ENCODE measurements at regions not wholly inside any gene's neighbourhood (a gene's known extent, or its start where the extent isn't known, plus 50 kb on each side); places are given as distances from the start of the nearest gene placed in this dataset.

DNA sequence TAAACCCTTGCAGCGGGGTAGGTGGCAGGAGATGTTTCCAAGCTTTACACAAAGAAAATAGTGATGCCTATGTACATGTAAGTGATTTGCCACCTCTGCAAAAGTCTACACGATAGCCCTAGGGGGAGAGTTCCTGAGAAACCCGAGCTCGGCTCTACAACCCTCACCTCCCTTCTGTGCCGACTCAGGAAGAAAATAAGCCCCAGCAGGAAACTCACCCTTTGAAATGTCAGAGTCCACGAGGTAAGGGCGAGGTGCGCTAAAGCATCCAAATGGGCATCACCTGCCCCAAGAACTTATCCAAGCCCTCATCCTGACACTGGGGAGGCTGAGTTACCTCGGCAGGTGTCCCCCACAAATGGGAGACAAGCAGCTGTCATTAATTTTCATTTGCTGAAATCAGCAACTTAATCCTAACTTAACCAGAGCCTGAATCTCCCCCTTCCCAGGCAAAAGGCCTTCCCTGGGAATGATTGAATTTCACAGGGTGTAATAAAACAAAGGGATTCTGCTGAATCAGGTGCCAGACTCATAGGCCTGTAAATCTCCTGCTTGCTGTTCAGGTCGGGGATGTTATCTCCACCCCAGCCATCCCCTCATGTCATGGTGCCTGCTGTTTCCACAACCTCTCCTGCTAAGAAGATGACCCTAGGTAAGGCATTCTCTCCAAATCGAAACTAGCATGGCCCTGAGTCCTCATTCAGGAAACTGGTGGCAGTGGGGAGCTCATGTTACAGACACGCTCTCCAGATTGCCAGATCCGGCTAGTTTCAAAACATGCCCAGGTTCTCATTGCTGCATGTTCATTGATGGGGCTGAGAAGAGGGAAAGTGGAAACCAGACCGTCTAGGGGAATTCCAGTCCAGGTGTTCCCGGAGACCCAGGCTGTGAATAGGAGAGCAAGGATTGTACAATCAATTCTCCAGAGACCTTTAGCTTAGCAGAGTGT lies 105.3 kb upstream of the KIRREL3 start:
- no peaks in the 10 kb centered on the region for H3K79me2 ChIP-seq (ENCODE audit: control insufficient read depth, insufficient read depth, low read length)
- no peak for DNase-seq (ENCODE audit: low read depth, low spot score)
- H3K9ac ChIP-seq (replicated peaks; ENCODE audit: extremely low read depth, insufficient read depth, low read length) = no peak overlapping the region
- ChIA-PET CTCF (no interaction called here), POLR2A (no interaction called here)
- no peak for TF ChIP-seq FOS (IDR thresholded peaks at IDR 0.05; ENCODE audit: borderline replicate concordance, insufficient read depth, low read length)
- TF ChIP-seq JUN (IDR thresholded peaks at IDR 0.05; ENCODE audit: borderline replicate concordance, insufficient read depth, insufficient read length, low read depth) = no peak
- no peak for TF ChIP-seq POLR2A (IDR thresholded peaks at IDR 0.05; ENCODE audit: low read depth, low read length)
- TF ChIP-seq POLR2AphosphoS5 (IDR thresholded peaks at IDR 0.05; ENCODE audit: insufficient read depth, low read depth, low read length) = no peak
- TF ChIP-seq, protein P1, sequence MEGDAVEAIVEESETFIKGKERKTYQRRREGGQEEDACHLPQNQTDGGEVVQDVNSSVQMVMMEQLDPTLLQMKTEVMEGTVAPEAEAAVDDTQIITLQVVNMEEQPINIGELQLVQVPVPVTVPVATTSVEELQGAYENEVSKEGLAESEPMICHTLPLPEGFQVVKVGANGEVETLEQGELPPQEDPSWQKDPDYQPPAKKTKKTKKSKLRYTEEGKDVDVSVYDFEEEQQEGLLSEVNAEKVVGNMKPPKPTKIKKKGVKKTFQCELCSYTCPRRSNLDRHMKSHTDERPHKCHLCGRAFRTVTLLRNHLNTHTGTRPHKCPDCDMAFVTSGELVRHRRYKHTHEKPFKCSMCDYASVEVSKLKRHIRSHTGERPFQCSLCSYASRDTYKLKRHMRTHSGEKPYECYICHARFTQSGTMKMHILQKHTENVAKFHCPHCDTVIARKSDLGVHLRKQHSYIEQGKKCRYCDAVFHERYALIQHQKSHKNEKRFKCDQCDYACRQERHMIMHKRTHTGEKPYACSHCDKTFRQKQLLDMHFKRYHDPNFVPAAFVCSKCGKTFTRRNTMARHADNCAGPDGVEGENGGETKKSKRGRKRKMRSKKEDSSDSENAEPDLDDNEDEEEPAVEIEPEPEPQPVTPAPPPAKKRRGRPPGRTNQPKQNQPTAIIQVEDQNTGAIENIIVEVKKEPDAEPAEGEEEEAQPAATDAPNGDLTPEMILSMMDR (IDR thresholded peaks at IDR 0.05; ENCODE audit: extremely low read depth in 1 of 2, insufficient read depth in 1 of 2, low read depth in 1 of 2, low read length in 2 of 2) = no peak
- TF ChIP-seq MYC (IDR thresholded peaks at IDR 0.05; ENCODE audit: low read depth, low read length) = no peak
- TF ChIP-seq MAX (IDR thresholded peaks at IDR 0.05; ENCODE audit: insufficient read depth, insufficient read length) = no peak
- no peak for TF ChIP-seq EZH2 (IDR thresholded peaks at IDR 0.05; ENCODE audit: borderline replicate concordance, low read depth, low read length, severe bottlenecking)
- no peak for TF ChIP-seq GATA2 (IDR thresholded peaks at IDR 0.05; ENCODE audit: insufficient read depth, insufficient read length, low read depth, low read length)
- H2AFZ ChIP-seq (ENCODE audit: low read depth, low read length) = no peak overlapping the region
- H3K9me3 ChIP-seq (replicated peaks; ENCODE audit: control insufficient read depth, insufficient read depth, low read length) = no peaks in the 10 kb centered on the region
- no peaks in the 10 kb centered on the region for H3K9me1 ChIP-seq (replicated peaks; ENCODE audit: control insufficient read depth, extremely low read depth, insufficient read depth, low read length)
- H3K4me3 ChIP-seq (replicated peaks in 1 of 3; ENCODE audit: insufficient read depth in 1 of 3, low read depth in 1 of 3, low read length in 3 of 3) = no peak overlapping the region
- no TSS peak for BruUV-seq (replicated peaks)
- dilution Hi-C loops (cut with MboI; ENCODE audit: extremely low pct_ligation_motif_present, low sequenced_read_pairs) (no loop called here), intact Hi-C loops (cut with micrococcal nuclease) (no loop called here)
- no peak overlapping the region for H3K27ac ChIP-seq (ENCODE audit: insufficient read depth, low read depth, low read length)
- no peak for FAIRE-seq
- H3K36me3 ChIP-seq (ENCODE audit: control insufficient read depth in 2 of 2, extremely low read depth in 1 of 2, insufficient read depth in 2 of 2, low read length in 2 of 2) = no peaks in the 10 kb centered on the region
- H4K20me1 ChIP-seq (replicated peaks; ENCODE audit: control insufficient read depth, extremely low read depth, insufficient read depth, low read length) = no peaks in the 10 kb centered on the region
- H3K4me2 ChIP-seq (ENCODE audit: insufficient read depth, low read length) = no peak overlapping the region
- no peaks in the 10 kb centered on the region for H3K27me3 ChIP-seq (ENCODE audit: control insufficient read depth in 2 of 2, insufficient read depth in 2 of 2, low read length in 2 of 2)
- no peaks in the 10 kb centered on the region for H3K4me1 ChIP-seq (ENCODE audit: control insufficient read depth, extremely low read depth, insufficient read depth, low read length)

Data from endothelial cell of umbilical vein (primary cell).